ENCODE measurements at regions not wholly inside any gene's neighbourhood (a gene's known extent, or its start where the extent isn't known, plus 50 kb on each side); places are given as distances from the start of the nearest gene placed in this dataset.

DNA sequence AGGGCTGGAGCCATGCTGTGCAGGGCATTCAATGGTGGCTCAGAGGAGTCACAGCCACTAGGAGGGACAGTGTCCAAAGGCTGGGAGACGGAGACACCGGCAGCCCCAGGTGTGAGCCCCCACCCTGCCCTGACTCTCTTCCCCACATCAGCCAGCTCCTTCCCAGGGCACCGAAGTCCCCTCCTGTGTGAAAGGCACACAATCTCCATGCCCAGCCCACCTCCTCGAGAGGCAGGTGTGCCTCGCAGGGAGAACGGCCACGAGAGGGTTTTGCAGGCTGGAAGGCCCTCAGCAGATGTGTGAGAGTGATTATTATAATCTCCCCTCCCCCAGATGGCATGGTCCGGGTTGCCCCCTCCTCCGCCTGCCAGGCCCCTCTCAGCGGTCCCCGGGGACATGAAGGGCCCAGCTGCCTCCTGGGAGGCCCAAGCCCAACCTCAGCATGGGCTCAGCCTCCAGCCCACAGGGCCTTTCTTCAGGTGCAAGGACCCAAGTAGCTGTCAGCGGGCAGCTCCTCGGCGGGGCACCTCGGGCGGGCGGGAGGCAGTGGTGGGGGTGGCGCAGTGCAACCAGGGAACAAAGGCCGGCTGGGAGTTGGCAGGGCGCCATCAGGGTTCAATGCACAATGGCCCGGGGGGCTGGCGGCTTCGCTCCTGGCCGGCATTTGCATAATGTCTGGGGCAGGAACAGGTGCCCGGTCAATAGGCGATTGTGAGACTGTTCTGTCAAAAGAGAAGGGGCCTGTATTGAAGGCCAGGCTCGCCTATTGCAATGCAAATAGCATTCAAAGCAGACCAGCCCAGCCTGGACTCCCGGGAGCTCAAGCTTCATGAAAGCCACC is 155.3 kb upstream of the ZMIZ1 start:
- peaks cover 12% of the 10 kb centered on the region for H3K27me3 Mint-ChIP-seq (ENCODE audit: insufficient read depth, unreplicated experiment)
- no peak for DNase-seq (ENCODE audit: unreplicated experiment)
- intact Hi-C loops (cut with micrococcal nuclease), result no loop called here
- ChIA-PET POLR2A (no interaction called here), CTCF (no interaction called here)
- no peak overlapping the region for H3K4me3 Mint-ChIP-seq (ENCODE audit: unreplicated experiment)
- no peaks in the 10 kb centered on the region for H3K4me1 Mint-ChIP-seq (ENCODE audit: insufficient read depth, unreplicated experiment)
- H3K36me3 Mint-ChIP-seq (ENCODE audit: insufficient read depth, unreplicated experiment), result no peaks in the 10 kb centered on the region
- H3K9me3 Mint-ChIP-seq (ENCODE audit: unreplicated experiment), result no peaks in the 10 kb centered on the region
- BruUV-seq (replicated peaks), result no TSS peak
- no peak for TF ChIP-seq CTCF (IDR thresholded peaks at IDR 0.05; ENCODE audit: unreplicated experiment)
- H3K27ac Mint-ChIP-seq (ENCODE audit: low read depth, unreplicated experiment), result no peak overlapping the region

- no peaks in the 10 kb centered on the region for H3K36me3 Mint-ChIP-seq (ENCODE audit: insufficient read depth, unreplicated experiment)
- ChIA-PET CTCF (no interaction called here), POLR2A (no interaction called here)
- H3K4me1 Mint-ChIP-seq (ENCODE audit: insufficient read depth, unreplicated experiment), result no peaks in the 10 kb centered on the region
- H3K27ac Mint-ChIP-seq (ENCODE audit: low read depth, unreplicated experiment), result no peak overlapping the region
- BruUV-seq (replicated peaks), result no TSS peak
- intact Hi-C loops (cut with micrococcal nuclease), result no loop called here
- no peak overlapping the region for H3K4me3 Mint-ChIP-seq (ENCODE audit: unreplicated experiment)
- H3K9me3 Mint-ChIP-seq (ENCODE audit: unreplicated experiment), result no peaks in the 10 kb centered on the region
- peaks cover 12% of the 10 kb centered on the region for H3K27me3 Mint-ChIP-seq (ENCODE audit: insufficient read depth, unreplicated experiment)
- no peak for TF ChIP-seq CTCF (IDR thresholded peaks at IDR 0.05; ENCODE audit: unreplicated experiment)
- DNase-seq (ENCODE audit: unreplicated experiment), result no peak
These were observed 154.7 kb upstream of the ZMIZ1 start for GRCh38 chr10:78914060-78914378.

DNA sequence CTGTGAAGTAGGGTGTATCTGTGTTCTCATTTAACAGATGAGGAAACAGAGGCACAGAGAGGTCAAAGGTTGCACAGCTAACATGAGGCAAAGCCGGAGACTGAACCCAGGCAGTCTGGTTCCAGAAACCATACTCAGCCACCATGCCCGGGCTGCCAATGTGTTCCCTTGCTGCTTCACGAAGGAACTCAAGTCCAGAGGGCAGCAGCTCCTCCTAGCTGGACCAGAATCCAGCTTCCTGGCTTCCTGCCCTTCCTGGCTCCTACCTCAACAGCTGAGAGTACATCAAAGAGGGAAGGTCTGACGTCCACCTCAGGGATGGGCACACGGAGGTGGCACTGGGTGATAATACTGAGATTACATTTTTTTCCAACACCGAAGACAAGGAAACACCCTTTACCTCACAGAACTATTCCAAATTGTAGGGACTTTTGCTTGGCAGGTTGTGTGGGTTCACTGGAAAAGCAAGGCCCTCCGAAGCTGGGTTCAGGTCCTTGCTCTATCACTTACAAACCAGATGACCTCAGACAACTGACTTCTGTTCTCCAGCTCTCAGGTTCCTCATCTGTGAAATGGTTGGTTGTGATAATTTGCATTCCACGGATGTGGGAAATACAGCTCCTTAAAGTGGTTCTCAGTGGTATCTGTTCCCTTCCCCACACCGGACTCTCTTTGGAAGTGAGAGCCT is 154.1 kb upstream of the ZMIZ1 start:
- TF ChIP-seq CTCF (IDR thresholded peaks at IDR 0.05; ENCODE audit: unreplicated experiment), result no peak
- Mint-ChIP-seq H3K36me3 (ENCODE audit: insufficient read depth, unreplicated experiment) (no peaks in the 10 kb centered on the region), H3K27ac (ENCODE audit: low read depth, unreplicated experiment) (no peak overlapping the region), H3K27me3 (ENCODE audit: insufficient read depth, unreplicated experiment) (peaks cover 12% of the 10 kb centered on the region), H3K4me1 (ENCODE audit: insufficient read depth, unreplicated experiment) (peaks cover under 1% of the 10 kb centered on the region), H3K4me3 (ENCODE audit: unreplicated experiment) (no peak overlapping the region), H3K9me3 (ENCODE audit: unreplicated experiment) (no peaks in the 10 kb centered on the region)
- POLR2A ChIA-PET, result no interaction called here
- intact Hi-C loops (cut with micrococcal nuclease), result no loop called here
- DNase-seq (ENCODE audit: unreplicated experiment), result no peak
- no TSS peak for BruUV-seq (replicated peaks)
- CTCF ChIA-PET, result interaction anchor here (0.7 kb wide), 2 partner anchors 113 to 149 kb away, joined by 3 to 4 read pairs; no protein-coding TSS in a partner anchor

GRCh38 chr10:78915190-78915518 is 153.6 kb upstream of the ZMIZ1 start:
- BruUV-seq (replicated peaks), result no TSS peak
- Mint-ChIP-seq H3K9me3 (ENCODE audit: unreplicated experiment) (no peaks in the 10 kb centered on the region), H3K36me3 (ENCODE audit: insufficient read depth, unreplicated experiment) (no peaks in the 10 kb centered on the region), H3K4me3 (ENCODE audit: unreplicated experiment) (no peak overlapping the region), H3K4me1 (ENCODE audit: insufficient read depth, unreplicated experiment) (peaks cover 5% of the 10 kb centered on the region), H3K27ac (ENCODE audit: low read depth, unreplicated experiment) (no peak overlapping the region), H3K27me3 (ENCODE audit: insufficient read depth, unreplicated experiment) (peaks cover 12% of the 10 kb centered on the region)
- intact Hi-C loops (cut with micrococcal nuclease), result no loop called here
- CTCF ChIA-PET, result interaction anchor here (0.7 kb wide), 2 partner anchors 114 to 149 kb away, joined by 3 to 4 read pairs; no protein-coding TSS in a partner anchor
- POLR2A ChIA-PET, result no interaction called here
- no peak for DNase-seq (ENCODE audit: unreplicated experiment)
- TF ChIP-seq CTCF (IDR thresholded peaks at IDR 0.05; ENCODE audit: unreplicated experiment), result no peak

All from MCF 10A (cell line).